ENCODE measurements at regions not wholly inside any gene's neighbourhood (a gene's known extent, or its start where the extent isn't known, plus 50 kb on each side); places are given as distances from the start of the nearest gene placed in this dataset.
"Not testable (repeated sequence)": the region's sequence is repeated elsewhere in the genome, so short reads cannot be mapped to it uniquely, and the experiment has no call there.

DNA sequence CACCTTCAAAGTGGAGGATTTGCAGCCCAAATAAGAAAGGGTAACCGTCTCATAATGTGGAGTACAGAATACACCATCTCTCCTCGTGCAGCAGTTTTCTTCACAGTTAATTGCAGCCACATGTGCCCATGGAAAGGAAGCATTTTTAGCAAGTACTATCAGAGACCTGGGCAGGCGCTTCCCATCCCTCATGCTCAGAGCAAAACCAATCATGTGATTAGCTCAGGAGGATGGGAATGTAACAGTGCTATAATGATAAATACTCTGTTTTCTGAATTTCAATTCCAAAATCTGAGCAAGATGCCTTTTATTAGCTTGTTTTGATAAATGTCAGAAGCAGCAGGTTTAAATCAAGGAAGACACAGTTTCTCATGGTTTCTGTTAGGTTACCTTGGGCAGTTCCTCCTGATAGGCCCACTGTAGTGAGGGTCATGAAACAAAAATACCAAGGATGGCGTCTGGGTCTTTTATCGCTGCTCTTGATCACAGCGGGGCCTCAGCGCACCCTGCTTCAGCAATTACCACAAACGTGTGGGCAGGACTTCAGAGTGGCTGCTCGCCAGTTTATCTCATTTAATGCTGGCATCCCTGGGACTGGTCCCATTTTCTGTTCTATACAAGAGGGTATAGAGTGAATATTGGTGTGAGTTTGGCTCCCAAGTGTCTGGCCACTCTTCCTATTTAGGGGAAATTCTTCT, 92.6 kb upstream of the VGLL4 start:
- no peak for TF ChIP-seq POLR2AphosphoS5 (IDR thresholded peaks at IDR 0.05; ENCODE audit: low read depth)
- no peak for TF ChIP-seq REST (IDR thresholded peaks at IDR 0.05; ENCODE audit: insufficient replicate concordance, low read depth)
- TF ChIP-seq GABPA (IDR thresholded peaks at IDR 0.05; ENCODE audit: low read depth): no peak
- TF ChIP-seq SPI1 (IDR thresholded peaks at IDR 0.05; ENCODE audit: borderline replicate concordance, low read depth): no peak
- TF ChIP-seq, protein P1, sequence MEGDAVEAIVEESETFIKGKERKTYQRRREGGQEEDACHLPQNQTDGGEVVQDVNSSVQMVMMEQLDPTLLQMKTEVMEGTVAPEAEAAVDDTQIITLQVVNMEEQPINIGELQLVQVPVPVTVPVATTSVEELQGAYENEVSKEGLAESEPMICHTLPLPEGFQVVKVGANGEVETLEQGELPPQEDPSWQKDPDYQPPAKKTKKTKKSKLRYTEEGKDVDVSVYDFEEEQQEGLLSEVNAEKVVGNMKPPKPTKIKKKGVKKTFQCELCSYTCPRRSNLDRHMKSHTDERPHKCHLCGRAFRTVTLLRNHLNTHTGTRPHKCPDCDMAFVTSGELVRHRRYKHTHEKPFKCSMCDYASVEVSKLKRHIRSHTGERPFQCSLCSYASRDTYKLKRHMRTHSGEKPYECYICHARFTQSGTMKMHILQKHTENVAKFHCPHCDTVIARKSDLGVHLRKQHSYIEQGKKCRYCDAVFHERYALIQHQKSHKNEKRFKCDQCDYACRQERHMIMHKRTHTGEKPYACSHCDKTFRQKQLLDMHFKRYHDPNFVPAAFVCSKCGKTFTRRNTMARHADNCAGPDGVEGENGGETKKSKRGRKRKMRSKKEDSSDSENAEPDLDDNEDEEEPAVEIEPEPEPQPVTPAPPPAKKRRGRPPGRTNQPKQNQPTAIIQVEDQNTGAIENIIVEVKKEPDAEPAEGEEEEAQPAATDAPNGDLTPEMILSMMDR (IDR thresholded peaks at IDR 0.05; ENCODE audit: insufficient read depth, low read length): no peak
- Histone ChIP-seq H3K4me3 (replicated peaks; ENCODE audit: insufficient read depth, low read length) (no peak overlapping the region), H3K27me3 (ENCODE audit: insufficient read depth, poor library complexity, severe bottlenecking) (no peaks in the 10 kb centered on the region), H3K27ac (replicated peaks) (no peak overlapping the region)
- no peak for DNase-seq (ENCODE audit: low read depth in 1 of 2, low spot score in 1 of 2)

- no peak overlapping the region for H3K27ac ChIP-seq (replicated peaks)
- no peak overlapping the region for H3K4me3 ChIP-seq (replicated peaks; ENCODE audit: insufficient read depth, low read length)
- no peak for TF ChIP-seq SPI1 (IDR thresholded peaks at IDR 0.05; ENCODE audit: borderline replicate concordance, low read depth)
- no peak for TF ChIP-seq GABPA (IDR thresholded peaks at IDR 0.05; ENCODE audit: low read depth)
- TF ChIP-seq, protein P1 (IDR thresholded peaks at IDR 0.05; ENCODE audit: insufficient read depth, low read length): no peak
- TF ChIP-seq REST (IDR thresholded peaks at IDR 0.05; ENCODE audit: insufficient replicate concordance, low read depth): no peak
- no peak for TF ChIP-seq POLR2AphosphoS5 (IDR thresholded peaks at IDR 0.05; ENCODE audit: low read depth)
- no peak for DNase-seq (ENCODE audit: low read depth in 1 of 2, low spot score in 1 of 2)
- no peaks in the 10 kb centered on the region for H3K27me3 ChIP-seq (ENCODE audit: insufficient read depth, poor library complexity, severe bottlenecking)
Measured at GRCh38 chr3:11735638-11736037, 91.9 kb upstream of the VGLL4 start.

DNA sequence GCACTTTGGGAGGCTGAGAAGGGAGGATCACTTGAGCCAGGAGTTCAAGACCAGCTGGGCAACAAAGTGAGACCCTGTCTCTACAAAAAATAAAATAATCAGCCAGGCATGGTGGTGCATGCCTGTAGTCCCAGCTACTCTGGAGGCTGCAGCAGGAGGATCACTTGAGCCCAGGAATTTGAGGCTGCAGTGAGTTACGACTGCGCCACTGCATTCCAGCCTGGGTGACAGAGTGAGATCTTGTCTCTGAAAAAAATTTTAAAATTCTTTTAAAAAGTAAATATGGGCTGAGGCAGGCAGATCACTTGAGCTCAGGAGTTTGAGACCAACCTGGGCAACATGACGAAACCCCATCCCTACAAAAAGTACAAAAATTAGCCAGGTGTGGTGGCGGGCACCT, 91.4 kb upstream of the VGLL4 start:
- H3K27me3 ChIP-seq (ENCODE audit: insufficient read depth, poor library complexity, severe bottlenecking); DNase-seq (ENCODE audit: low read depth in 1 of 2, low spot score in 1 of 2); H3K4me3 ChIP-seq (replicated peaks; ENCODE audit: insufficient read depth, low read length); H3K27ac ChIP-seq (replicated peaks): not testable (repeated sequence)

DNA sequence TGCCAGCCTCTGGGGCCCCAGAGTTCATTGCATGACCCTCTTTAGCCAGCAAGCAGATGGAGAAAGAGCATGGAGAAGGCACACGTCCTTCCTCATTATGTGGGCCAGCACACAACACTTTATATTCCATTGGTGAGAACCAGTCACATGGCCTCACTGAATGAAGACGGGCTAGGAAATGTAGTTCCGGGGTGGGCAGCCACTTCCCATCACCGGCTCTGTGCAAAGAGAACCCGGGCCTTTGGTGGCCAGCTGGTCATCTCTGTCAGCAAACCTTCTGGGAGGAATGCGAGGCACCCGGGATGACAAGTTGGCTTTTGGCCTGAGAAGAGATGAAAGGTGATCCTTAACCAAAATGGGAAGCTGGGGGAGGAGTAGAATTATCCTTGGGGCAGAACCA, 90.2 kb upstream of the VGLL4 start:
- Histone ChIP-seq H3K27me3 (ENCODE audit: insufficient read depth, poor library complexity, severe bottlenecking) (no peaks in the 10 kb centered on the region), H3K4me3 (replicated peaks; ENCODE audit: insufficient read depth, low read length) (no peak overlapping the region), H3K27ac (replicated peaks) (no peak overlapping the region)
- DNase-seq (ENCODE audit: low read depth in 1 of 2, low spot score in 1 of 2): no peak
- TF ChIP-seq REST (IDR thresholded peaks at IDR 0.05; ENCODE audit: insufficient replicate concordance, low read depth): no peak
- no peak for TF ChIP-seq GABPA (IDR thresholded peaks at IDR 0.05; ENCODE audit: low read depth)
- TF ChIP-seq SPI1 (IDR thresholded peaks at IDR 0.05; ENCODE audit: borderline replicate concordance, low read depth): no peak
- TF ChIP-seq POLR2AphosphoS5 (IDR thresholded peaks at IDR 0.05; ENCODE audit: low read depth): no peak
- TF ChIP-seq, protein P1 (IDR thresholded peaks at IDR 0.05; ENCODE audit: insufficient read depth, low read length): no peak

Measured in HL-60 (cell line).